ENCODE measurements at regions not wholly inside any gene's neighbourhood (a gene's known extent, or its start where the extent isn't known, plus 50 kb on each side); places are given as distances from the start of the nearest gene placed in this dataset.
A peak's percentile ranks its signal among the peaks of the same experiment; 100 is the strongest.

- no peak for TF ChIP-seq POLR2A (IDR thresholded peaks at IDR 0.05)
- no peak for TF ChIP-seq CTCF (IDR thresholded peaks at IDR 0.05)
- TF ChIP-seq EP300 (IDR thresholded peaks at IDR 0.05) = no peak
- no peak for DNase-seq (ENCODE audit: low spot score in 2 of 2)
These were observed 366.0 kb downstream of the THBS2 start for GRCh38 chr6:168887621-168888020.

GRCh38 chr6:168886964-168887363, 366.7 kb downstream of the THBS2 start:
- 69 to 79% methylated on average over 12 of the region's 12 CpGs for WGBS, 2 donors
- DNase-seq (ENCODE audit: low spot score in 2 of 2) = no peak
- Histone ChIP-seq H3K4me3 (no peak overlapping the region), H3K9me3 (no peaks in the 10 kb centered on the region), H3K27ac (no peak overlapping the region), H3K4me1 (peaks cover 0 to 11% (median 0%) of the 10 kb centered on the region in 4 donors), H3K36me3 (no peaks in the 10 kb centered on the region), H3K27me3 (peaks cover 0 to 12% of the 10 kb centered on the region in 2 donors)
- TF ChIP-seq EP300 (IDR thresholded peaks at IDR 0.05) (no peak), POLR2A (IDR thresholded peaks at IDR 0.05) (no peak), CTCF (IDR thresholded peaks at IDR 0.05) (no peak)

More at GRCh38 chr6:168887621-168888020, 366.0 kb downstream of the THBS2 start:
- Histone ChIP-seq H3K4me3 (no peak overlapping the region), H3K27me3 (peaks cover 0 to 12% of the 10 kb centered on the region in 2 donors), H3K36me3 (no peaks in the 10 kb centered on the region), H3K9me3 (no peaks in the 10 kb centered on the region), H3K4me1 (peaks cover 0 to 11% (median 0%) of the 10 kb centered on the region in 4 donors), H3K27ac (no peak overlapping the region)
- WGBS, 2 donors = 89 to 93% methylated on average over 10 of the region's 10 CpGs

GRCh38 chr6:168885751-168886742, 367.6 kb downstream of the THBS2 start:
- TF ChIP-seq POLR2A (IDR thresholded peaks at IDR 0.05) (no peak), EP300 (IDR thresholded peaks at IDR 0.05) (no peak), CTCF (IDR thresholded peaks at IDR 0.05) (no peak)
- no peak overlapping the region for H3K4me3 ChIP-seq
- peaks cover 0 to 11% (median 0%) of the 10 kb centered on the region in 4 donors for H3K4me1 ChIP-seq
- H3K27me3 ChIP-seq = peaks cover 0 to 12% of the 10 kb centered on the region in 2 donors
- 71 to 73% methylated on average over 48 to 50 of the region's 51 CpGs for WGBS, 2 donors
- no peaks in the 10 kb centered on the region for H3K9me3 ChIP-seq
- DNase-seq (ENCODE audit: low spot score in 2 of 2) = no peak
- H3K27ac ChIP-seq = no peak overlapping the region
- H3K36me3 ChIP-seq = no peaks in the 10 kb centered on the region

GRCh38 chr6:168885196-168885595, 368.4 kb downstream of the THBS2 start:
- H3K4me1 ChIP-seq = peaks cover 0 to 11% (median 0%) of the 10 kb centered on the region in 4 donors
- no peaks in the 10 kb centered on the region for H3K36me3 ChIP-seq
- H3K27ac ChIP-seq = no peak overlapping the region
- no peak overlapping the region for H3K4me3 ChIP-seq
- 81 to 87% methylated on average over 9 of the region's 9 CpGs for WGBS, 2 donors
- H3K27me3 ChIP-seq = peaks cover 0 to 12% of the 10 kb centered on the region in 2 donors
- DNase-seq (ENCODE audit: low spot score in 2 of 2) = no peak
- no peaks in the 10 kb centered on the region for H3K9me3 ChIP-seq
- TF ChIP-seq POLR2A (IDR thresholded peaks at IDR 0.05) (no peak), CTCF (IDR thresholded peaks at IDR 0.05) (no peak), EP300 (IDR thresholded peaks at IDR 0.05) (no peak)

GRCh38 chr6:168884646-168885086, 369.0 kb downstream of the THBS2 start:
- peaks cover 0 to 11% (median 0%) of the 10 kb centered on the region in 4 donors for H3K4me1 ChIP-seq
- DNase-seq (ENCODE audit: low spot score in 2 of 2) = peak; percentile 43 to 70
- WGBS, 2 donors = 18 to 24% methylated on average over 24 to 36 of the region's 37 CpGs
- peaks cover 0 to 12% of the 10 kb centered on the region in 2 donors for H3K27me3 ChIP-seq
- TF ChIP-seq CTCF (IDR thresholded peaks at IDR 0.05) = peak; percentile 76 to 94 (median 89)
- TF ChIP-seq EP300 (IDR thresholded peaks at IDR 0.05) = no peak
- TF ChIP-seq POLR2A (IDR thresholded peaks at IDR 0.05) = no peak
- H3K9me3 ChIP-seq = no peaks in the 10 kb centered on the region
- H3K27ac ChIP-seq = no peak overlapping the region
- H3K4me3 ChIP-seq = peak overlapping the region in 2 of 4 donors; percentile 30 to 38
- no peaks in the 10 kb centered on the region for H3K36me3 ChIP-seq

All from tibial nerve (tissue), 4 donors.